IMR-90 (cell line): ENCODE measurements at regions not wholly inside any gene's neighbourhood (a gene's known extent, or its start where the extent isn't known, plus 50 kb on each side); places are given as distances from the start of the nearest gene placed in this dataset.

ENCODE experiments used
- ATAC-seq: fragments of 200-7000 bp; cut with Tn5 transposase; 2 replicates; pipeline ENCODE4 v1.9.1; 2020; ENCODE audit warnings: low read depth, mild to moderate bottlenecking, moderate library complexity
- BruUV-seq: library from RNA; stranded (reverse); fragments of 400-500 nt; replicated peaks from 2 replicates; lab custom pipeline; 2021; lab: Mats Ljungman, UMichigan
- CTCF ChIA-PET: fragments of 300-600 bp; formaldehyde crosslinking; extraction: SDS; loops from one replicate; lab custom pipeline; 2021; ENCODE audit warnings: antibody characterized with exemption; lab: Yijun Ruan, JAX
- POLR2A ChIA-PET: fragments of 300-600 bp; sonication (Branson Sonifier 250); formaldehyde crosslinking; loops from one replicate; lab custom pipeline; 2022; ENCODE audit warnings: antibody characterized with exemption; ENCODE audit not compliant: unreplicated experiment; lab: Charles Lee
- DNase-seq: peaks from one replicate; pipeline ENCODE4 v3.0.0; 2013
- H2AFZ ChIP-seq: replicated peaks from 2 replicates; pipeline ENCODE3; 2013; ENCODE audit warnings: low read length, mild to moderate bottlenecking; ENCODE audit not compliant: poor library complexity
- H2AK5ac ChIP-seq: 2 replicates; pipeline ENCODE4 v1.6.1; 2013; ENCODE audit warnings: low read depth, low read length, inconsistent platforms
- H2AK9ac ChIP-seq: replicated peaks from 2 replicates; pipeline ENCODE3; 2013; ENCODE audit warnings: mild to moderate bottlenecking, low read depth, low read length, moderate library complexity; ENCODE audit not compliant: poor library complexity
- H2BK120ac ChIP-seq: 2 replicates; pipeline ENCODE4 v1.6.1; 2013; ENCODE audit warnings: low read depth, low read length, inconsistent platforms
- H2BK15ac ChIP-seq: 3 replicates; pipeline ENCODE4 v1.6.1; 2013; ENCODE audit warnings: low read depth, low read length, inconsistent platforms
- H2BK20ac ChIP-seq: 2 replicates; pipeline ENCODE4 v1.6.1; 2013; ENCODE audit warnings: low read depth, mild to moderate bottlenecking, inconsistent platforms, low read length, moderate library complexity
- H2BK5ac ChIP-seq: 2 replicates; pipeline ENCODE4 v1.6.1; 2013; ENCODE audit warnings: mild to moderate bottlenecking, low read depth, low read length, inconsistent platforms; ENCODE audit not compliant: poor library complexity, severe bottlenecking
- H3K14ac ChIP-seq: replicated peaks from 2 replicates; pipeline ENCODE4 v1.6.1; 2013; ENCODE audit warnings: low read depth, low read length, inconsistent platforms
- H3K18ac ChIP-seq: 2 replicates; pipeline ENCODE4 v1.6.1; 2013; ENCODE audit warnings: low read depth, low read length, control low read depth
- H3K23ac ChIP-seq: 2 replicates; pipeline ENCODE4 v1.6.1; 2013; ENCODE audit warnings: low read depth, low read length, inconsistent platforms
- H3K27ac ChIP-seq: 2 replicates; pipeline ENCODE4 v1.5.1; 2013; ENCODE audit warnings: mild to moderate bottlenecking, control low read depth, low read length; ENCODE audit not compliant: insufficient read depth
- H3K27me3 ChIP-seq: 2 replicates; pipeline ENCODE4 v1.6.1; 2013; ENCODE audit warnings: low read length; ENCODE audit not compliant: control insufficient read depth, insufficient read depth
- H3K36me3 ChIP-seq: 2 replicates; pipeline ENCODE4 v1.6.1; 2013; ENCODE audit warnings: low read length, mixed read lengths; ENCODE audit not compliant: control insufficient read depth, insufficient read depth
- H3K4ac ChIP-seq: 2 replicates; pipeline ENCODE4 v1.6.1; 2013; ENCODE audit warnings: low read depth, low read length, inconsistent platforms
- H3K4me1 ChIP-seq: 2 replicates; pipeline ENCODE4 v1.6.1; 2013; ENCODE audit warnings: low read length, mixed read lengths; ENCODE audit not compliant: control insufficient read depth, insufficient read depth
- H3K4me2 ChIP-seq: 2 replicates; pipeline ENCODE4 v1.6.1; 2013; ENCODE audit warnings: low read depth, mild to moderate bottlenecking, control low read depth, low read length, moderate library complexity
- H3K4me3 ChIP-seq: 2 replicates; pipeline ENCODE4 v1.5.1; 2013; ENCODE audit warnings: low read depth, mild to moderate bottlenecking, control low read depth, low read length, moderate library complexity; ENCODE audit not compliant: insufficient read depth
- H3K56ac ChIP-seq: 2 replicates; pipeline ENCODE4 v1.6.1; 2013; ENCODE audit warnings: low read length, inconsistent platforms; ENCODE audit not compliant: insufficient read depth; ENCODE audit errors: extremely low read depth
- H3K79me1 ChIP-seq, 2 experiments: 2 replicates each; pipeline ENCODE4 v1.6.1; 2013; ENCODE audit warnings: low read length in 2 of 2, inconsistent platforms in 1 of 2, low read depth in 1 of 2
- H3K9ac ChIP-seq: 2 replicates; pipeline ENCODE4 v1.6.1; 2013; ENCODE audit warnings: low read depth, low read length, control low read depth
- H3K9me1 ChIP-seq: 2 replicates; pipeline ENCODE4 v1.6.1; 2013; ENCODE audit warnings: low read length, inconsistent platforms; ENCODE audit not compliant: insufficient read depth
- H3K9me3 ChIP-seq: 2 replicates; pipeline ENCODE4 v1.6.1; 2013; ENCODE audit warnings: low read length; ENCODE audit not compliant: control insufficient read depth, insufficient read depth
- H4K20me1 ChIP-seq: 2 replicates; pipeline ENCODE4 v1.6.1; 2013; ENCODE audit warnings: low read length, inconsistent platforms; ENCODE audit not compliant: insufficient read depth
- H4K5ac ChIP-seq: 2 replicates; pipeline ENCODE4 v1.6.1; 2013; ENCODE audit warnings: mild to moderate bottlenecking, low read depth, low read length, control low read depth
- H4K8ac ChIP-seq, 2 experiments: 2 replicates each; pipeline ENCODE4 v1.6.1; 2013; ENCODE audit warnings: low read depth in 2 of 2, low read length in 2 of 2, control low read depth in 1 of 2, inconsistent platforms in 1 of 2
- H4K91ac ChIP-seq: 2 replicates; pipeline ENCODE4 v1.6.1; 2013; ENCODE audit warnings: low read depth, low read length, inconsistent platforms; ENCODE audit not compliant: insufficient read depth
- BHLHE40 ChIP-seq: fragments of 150-350 bp; IDR thresholded peaks from 2 replicates; pipeline ENCODE4 v1.6.1; 2016; ENCODE audit warnings: mild to moderate bottlenecking, low read depth, low read length
- CEBPB ChIP-seq: IDR thresholded peaks from 2 replicates; pipeline ENCODE4 v1.6.1; 2012; ENCODE audit warnings: low read depth, low read length, improper control_type of control experiment
- MAFK ChIP-seq: IDR thresholded peaks from 2 replicates; pipeline ENCODE4 v1.6.1; 2012; ENCODE audit warnings: low read depth, low read length, improper control_type of control experiment
- MAZ ChIP-seq: IDR thresholded peaks from 2 replicates; pipeline ENCODE4 v1.6.1; 2012; ENCODE audit warnings: low read depth, mild to moderate bottlenecking, low read length, improper control_type of control experiment, moderate library complexity, borderline replicate concordance
- MXI1 ChIP-seq: IDR thresholded peaks from 2 replicates; pipeline ENCODE4 v1.6.1; 2012; ENCODE audit warnings: low read depth, mild to moderate bottlenecking, low read length, moderate library complexity, borderline replicate concordance
- NFE2L2 ChIP-seq: fragments of 150-350 bp; IDR thresholded peaks from 2 replicates; pipeline ENCODE4 v1.6.1; 2016; ENCODE audit warnings: low read depth, mild to moderate bottlenecking, low read length
- POLR2A ChIP-seq: IDR thresholded peaks from 2 replicates; pipeline ENCODE4 v1.6.1; 2012; ENCODE audit warnings: mild to moderate bottlenecking, low read depth, low read length
- SMC3 ChIP-seq: fragments of 150-350 bp; IDR thresholded peaks from 2 replicates; pipeline ENCODE4 v1.6.1; 2016; ENCODE audit warnings: low read depth, mild to moderate bottlenecking, antibody characterized with exemption, low read length, moderate library complexity
- WGBS, 2 experiments: methylation state at CpG; one replicate each; pipeline versions ENCODE4 v1.1.5 to v1.1.7; 2013; ENCODE audit warnings: missing lambda C conversion rate in 2 of 2; ENCODE audit not compliant: insufficient read length in 1 of 2; ENCODE audit errors: extremely low coverage in 2 of 2; 5-methylcytosine and 5-hydroxymethylcytosine counted together
- dilution Hi-C: fragments of 300-500 bp; cut with HindIII; formaldehyde crosslinking; loops from one replicate; pipeline ENCODE4 v1.14.3; 2018; ENCODE audit warnings: low sequenced_read_pairs; ENCODE audit not compliant: unreplicated experiment
- in situ Hi-C: fragments of 300-500 bp; cut with MboI; formaldehyde crosslinking; loops from 3 replicates; pipeline ENCODE4 v1.14.3; 2019; ENCODE audit warnings: low sequenced_read_pairs, inconsistent platforms, mixed read lengths
- intact Hi-C: fragments of 100-400 bp; cut with micrococcal nuclease; formaldehyde crosslinking; loops from 2 replicates; pipeline ENCODE4 v1.10.0; 2022
- TF ChIP-seq, protein P1 (sequence below): conservative IDR thresholded peaks from 2 replicates; pipeline ENCODE4 v1.5.1; 2012; ENCODE audit warnings: mild to moderate bottlenecking, low read depth, low read length, improper control_type of control experiment
- TF ChIP-seq, protein P2 (sequence below): fragments of 150-350 bp; IDR thresholded peaks from 2 replicates; pipeline ENCODE4 v1.6.1; 2017; ENCODE audit warnings: mild to moderate bottlenecking, antibody characterized with exemption, low read length, low read depth

DNA sequence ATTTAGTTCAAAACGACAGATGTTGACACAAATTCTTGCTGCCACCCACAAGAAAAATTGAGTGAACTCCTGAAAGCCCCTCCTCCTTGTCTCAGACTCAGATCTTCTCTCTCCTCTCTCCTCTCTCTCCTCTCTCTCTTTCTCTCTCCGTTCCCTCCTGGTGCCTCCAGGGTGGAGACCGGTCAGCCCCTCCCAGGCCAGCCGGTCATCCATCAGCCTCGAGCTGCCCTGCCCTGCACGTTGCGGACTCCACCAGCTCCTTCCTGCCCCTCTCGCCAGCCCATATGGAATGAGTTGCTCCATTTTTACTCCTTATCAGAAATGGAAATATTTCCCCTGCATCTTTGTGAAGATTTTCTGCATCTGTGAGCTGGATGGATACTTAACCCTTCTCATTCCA is 103.8 kb downstream of the TBX5 start:
- H2AK9ac ChIP-seq, result no peak overlapping the region
- H3K27me3 ChIP-seq, result peaks cover 8% of the 10 kb centered on the region
- no peak overlapping the region for H3K23ac ChIP-seq
- no peak overlapping the region for H3K27ac ChIP-seq
- H3K36me3 ChIP-seq, result no peaks in the 10 kb centered on the region
- DNase-seq (no peak), ATAC-seq (no peak)
- H4K91ac ChIP-seq, result no peak overlapping the region
- no peak overlapping the region for H4K5ac ChIP-seq
- no peak overlapping the region for H3K14ac ChIP-seq
- ChIA-PET POLR2A (no interaction called here), CTCF (interaction anchor here (1.5 kb wide), 1 partner anchor 11 kb away, joined by 4 read pairs; no protein-coding TSS in a partner anchor)
- H2BK120ac ChIP-seq, result no peak overlapping the region
- H3K4ac ChIP-seq, result no peak overlapping the region
- intact Hi-C loops, result no loop called here
- H4K20me1 ChIP-seq, result no peaks in the 10 kb centered on the region
- peaks cover 3% of the 10 kb centered on the region for H3K4me1 ChIP-seq
- no peak overlapping the region for H4K8ac ChIP-seq
- no peaks in the 10 kb centered on the region for H3K9me1 ChIP-seq
- H2AFZ ChIP-seq, result no peak overlapping the region
- no peaks in the 10 kb centered on the region for H3K79me1 ChIP-seq
- no TSS peak for BruUV-seq
- no peak overlapping the region for H3K9ac ChIP-seq
- no peaks in the 10 kb centered on the region for H3K9me3 ChIP-seq
- in situ Hi-C loops, result no loop called here
- 0% methylated on average over 1 of the region's 8 CpGs; no CpG with 5 or more reads in 1 of the 2 experiments for WGBS, 2 experiments
- H3K18ac ChIP-seq, result no peak overlapping the region
- no peak overlapping the region for H2AK5ac ChIP-seq
- no peak overlapping the region for H2BK15ac ChIP-seq
- dilution Hi-C loops, result no loop called here
- no peak for TF ChIP-seq BHLHE40
- TF ChIP-seq MXI1, result no peak
- no peak for TF ChIP-seq POLR2A
- TF ChIP-seq, protein P1, sequence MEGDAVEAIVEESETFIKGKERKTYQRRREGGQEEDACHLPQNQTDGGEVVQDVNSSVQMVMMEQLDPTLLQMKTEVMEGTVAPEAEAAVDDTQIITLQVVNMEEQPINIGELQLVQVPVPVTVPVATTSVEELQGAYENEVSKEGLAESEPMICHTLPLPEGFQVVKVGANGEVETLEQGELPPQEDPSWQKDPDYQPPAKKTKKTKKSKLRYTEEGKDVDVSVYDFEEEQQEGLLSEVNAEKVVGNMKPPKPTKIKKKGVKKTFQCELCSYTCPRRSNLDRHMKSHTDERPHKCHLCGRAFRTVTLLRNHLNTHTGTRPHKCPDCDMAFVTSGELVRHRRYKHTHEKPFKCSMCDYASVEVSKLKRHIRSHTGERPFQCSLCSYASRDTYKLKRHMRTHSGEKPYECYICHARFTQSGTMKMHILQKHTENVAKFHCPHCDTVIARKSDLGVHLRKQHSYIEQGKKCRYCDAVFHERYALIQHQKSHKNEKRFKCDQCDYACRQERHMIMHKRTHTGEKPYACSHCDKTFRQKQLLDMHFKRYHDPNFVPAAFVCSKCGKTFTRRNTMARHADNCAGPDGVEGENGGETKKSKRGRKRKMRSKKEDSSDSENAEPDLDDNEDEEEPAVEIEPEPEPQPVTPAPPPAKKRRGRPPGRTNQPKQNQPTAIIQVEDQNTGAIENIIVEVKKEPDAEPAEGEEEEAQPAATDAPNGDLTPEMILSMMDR, result no peak
- TF ChIP-seq CEBPB, result no peak
- no peak for TF ChIP-seq SMC3
- TF ChIP-seq NFE2L2, result no peak
- TF ChIP-seq MAZ, result no peak
- TF ChIP-seq, protein P2, sequence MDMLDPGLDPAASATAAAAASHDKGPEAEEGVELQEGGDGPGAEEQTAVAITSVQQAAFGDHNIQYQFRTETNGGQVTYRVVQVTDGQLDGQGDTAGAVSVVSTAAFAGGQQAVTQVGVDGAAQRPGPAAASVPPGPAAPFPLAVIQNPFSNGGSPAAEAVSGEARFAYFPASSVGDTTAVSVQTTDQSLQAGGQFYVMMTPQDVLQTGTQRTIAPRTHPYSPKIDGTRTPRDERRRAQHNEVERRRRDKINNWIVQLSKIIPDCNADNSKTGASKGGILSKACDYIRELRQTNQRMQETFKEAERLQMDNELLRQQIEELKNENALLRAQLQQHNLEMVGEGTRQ, result no peak
- TF ChIP-seq MAFK, result no peak
- no peak overlapping the region for H3K4me2 ChIP-seq
- no peak overlapping the region for H3K56ac ChIP-seq
- no peak overlapping the region for H2BK20ac ChIP-seq
- H2BK5ac ChIP-seq, result no peak overlapping the region
- H3K4me3 ChIP-seq, result no peak overlapping the region
